RWPE1 (cell line): ENCODE measurements at regions not wholly inside any gene's neighbourhood (a gene's known extent, or its start where the extent isn't known, plus 50 kb on each side); places are given as distances from the start of the nearest gene placed in this dataset.
"Not testable (repeated sequence)": the region's sequence is repeated elsewhere in the genome, so short reads cannot be mapped to it uniquely, and the experiment has no call there.

Experiments
- CTCF ChIA-PET: fragments of 350-600 bp; sonication (Branson Sonifier 250); formaldehyde crosslinking; extraction: SDS; loops from one replicate; lab custom pipeline; 2021; lab: Yijun Ruan, JAX
- POLR2A ChIA-PET: fragments of 400-600 bp; formaldehyde crosslinking; extraction: SDS; loops from one replicate; lab custom pipeline; 2020; ENCODE audit warnings: antibody characterized with exemption; ENCODE audit not compliant: low non-redundant PET; lab: Yijun Ruan, JAX
- DNase-seq: peaks from one replicate; pipeline ENCODE4 v3.0.0; 2012; ENCODE audit warnings: low spot score
- H3K27ac ChIP-seq: fragments of 450-650 bp; 2 replicates; pipeline ENCODE4 v1.5.1; 2017
- CTCF ChIP-seq: fragments of 450-650 bp; conservative IDR thresholded peaks from 2 replicates; pipeline ENCODE4 v1.5.1; 2017; ENCODE audit warnings: low read depth, mild to moderate bottlenecking

GRCh38 chr3:153245661-153246060, 83.6 kb downstream of the RAP2B start:
- TF ChIP-seq CTCF, result no peak
- H3K27ac ChIP-seq, result no peak overlapping the region
- CTCF ChIA-PET, result no interaction called here
- POLR2A ChIA-PET, result no interaction called here
- no peak for DNase-seq

- CTCF ChIA-PET, result no interaction called here
These were observed 84.3 kb downstream of the RAP2B start for GRCh38 chr3:153246331-153246730.

GRCh38 chr3:153246806-153247205, 84.8 kb downstream of the RAP2B start:
- POLR2A ChIA-PET, result no interaction called here
- CTCF ChIA-PET, result no interaction called here

More at GRCh38 chr3:153246331-153246730, 84.3 kb downstream of the RAP2B start:
- H3K27ac ChIP-seq, result no peak overlapping the region
- POLR2A ChIA-PET, result no interaction called here
- no peak for DNase-seq
- TF ChIP-seq CTCF, result no peak

GRCh38 chr3:153247331-153248330, 85.6 kb downstream of the RAP2B start:
- CTCF ChIA-PET, result no interaction called here

More at GRCh38 chr3:153246806-153247205, 84.8 kb downstream of the RAP2B start:
- DNase-seq, result no peak
- no peak for TF ChIP-seq CTCF
- H3K27ac ChIP-seq, result no peak overlapping the region

GRCh38 chr3:153248835-153249234, 86.8 kb downstream of the RAP2B start:
- POLR2A ChIA-PET, H3K27ac ChIP-seq, DNase-seq: not testable (repeated sequence)
- CTCF ChIA-PET, result interaction anchor here (0.7 kb wide), 1 partner anchor 9 kb away, joined by 3 read pairs; no protein-coding TSS in a partner anchor

More at GRCh38 chr3:153247331-153248330, 85.6 kb downstream of the RAP2B start:
- H3K27ac ChIP-seq, result no peak overlapping the region
- POLR2A ChIA-PET, result no interaction called here
- DNase-seq, result no peak
- no peak for TF ChIP-seq CTCF

- H3K27ac ChIP-seq, result no peak overlapping the region
- TF ChIP-seq CTCF, result no peak
- CTCF ChIA-PET, result no interaction called here
- POLR2A ChIA-PET, result no interaction called here
- DNase-seq, result no peak
These were observed 87.9 kb downstream of the RAP2B start for GRCh38 chr3:153249906-153250305.

GRCh38 chr3:153250446-153250845, 88.4 kb downstream of the RAP2B start:
- ChIA-PET POLR2A (no interaction called here), CTCF (interaction anchor here (0.7 kb wide), 1 partner anchor 809 kb away, joined by 3 read pairs; no protein-coding TSS in a partner anchor)
- no peak for DNase-seq
- no peak for TF ChIP-seq CTCF
- no peak overlapping the region for H3K27ac ChIP-seq
